ENCODE measurements at regions not wholly inside any gene's neighbourhood (a gene's known extent, or its start where the extent isn't known, plus 50 kb on each side); places are given as distances from the start of the nearest gene placed in this dataset.

DNA sequence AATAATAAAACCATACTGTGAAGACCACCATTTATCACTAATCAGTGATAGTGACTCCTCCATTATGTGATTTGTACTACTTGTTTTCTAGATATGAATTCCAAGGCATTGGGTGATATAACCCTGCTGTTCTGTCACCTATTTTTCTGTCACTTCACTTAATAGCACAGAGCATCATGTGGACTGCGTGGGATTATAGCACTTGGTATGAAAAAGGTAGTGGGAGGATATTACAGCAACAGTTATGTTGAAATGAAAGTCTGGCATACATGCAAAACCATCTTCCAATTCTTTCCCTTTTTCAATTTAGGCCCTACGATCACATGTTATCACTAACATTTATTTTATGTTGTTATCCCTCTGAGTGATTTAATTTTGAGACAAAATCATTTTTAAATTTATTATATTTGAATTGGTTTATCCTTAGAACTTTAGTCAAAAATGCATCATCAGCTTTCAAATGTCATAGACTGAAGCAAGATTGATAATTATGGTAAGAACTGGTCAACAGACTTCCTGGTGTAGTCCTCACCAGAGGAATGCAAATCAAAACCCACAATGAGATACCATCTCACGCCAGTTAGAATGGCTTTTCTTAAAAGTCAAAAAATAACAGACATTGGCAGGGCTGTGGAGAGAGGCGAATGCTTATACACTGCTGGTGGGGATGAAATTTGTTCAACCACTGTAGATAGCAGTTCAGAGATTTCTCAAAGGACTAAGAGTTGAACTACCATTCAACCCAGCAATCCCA, 242.6 kb downstream of the IKZF2 start:
- H3K4me3 ChIP-seq (ENCODE audit: low read depth, low read length), result no peak overlapping the region
- TF ChIP-seq CTCF (IDR thresholded peaks at IDR 0.05; ENCODE audit: insufficient read depth, low read depth, low read length, missing control alignments), result no peak
- DNase-seq (ENCODE audit: low read depth), result no peak

- no peak for DNase-seq (ENCODE audit: low read depth)
- TF ChIP-seq CTCF (IDR thresholded peaks at IDR 0.05; ENCODE audit: insufficient read depth, low read depth, low read length, missing control alignments), result no peak
- H3K4me3 ChIP-seq (ENCODE audit: low read depth, low read length), result no peak overlapping the region
Measured at GRCh38 chr2:212908031-212908430, 243.4 kb downstream of the IKZF2 start.

- TF ChIP-seq CTCF (IDR thresholded peaks at IDR 0.05; ENCODE audit: insufficient read depth, low read depth, low read length, missing control alignments), result no peak
- DNase-seq (ENCODE audit: low read depth), result no peak
- no peak overlapping the region for H3K4me3 ChIP-seq (ENCODE audit: low read depth, low read length)
Measured at GRCh38 chr2:212906620-212907019, 244.8 kb downstream of the IKZF2 start.

- DNase-seq (ENCODE audit: low read depth), result no peak
- H3K4me3 ChIP-seq (ENCODE audit: low read depth, low read length), result no peak overlapping the region
- no peak for TF ChIP-seq CTCF (IDR thresholded peaks at IDR 0.05; ENCODE audit: insufficient read depth, low read depth, low read length, missing control alignments)
Measured at GRCh38 chr2:212905640-212906201, 245.7 kb downstream of the IKZF2 start.

DNA sequence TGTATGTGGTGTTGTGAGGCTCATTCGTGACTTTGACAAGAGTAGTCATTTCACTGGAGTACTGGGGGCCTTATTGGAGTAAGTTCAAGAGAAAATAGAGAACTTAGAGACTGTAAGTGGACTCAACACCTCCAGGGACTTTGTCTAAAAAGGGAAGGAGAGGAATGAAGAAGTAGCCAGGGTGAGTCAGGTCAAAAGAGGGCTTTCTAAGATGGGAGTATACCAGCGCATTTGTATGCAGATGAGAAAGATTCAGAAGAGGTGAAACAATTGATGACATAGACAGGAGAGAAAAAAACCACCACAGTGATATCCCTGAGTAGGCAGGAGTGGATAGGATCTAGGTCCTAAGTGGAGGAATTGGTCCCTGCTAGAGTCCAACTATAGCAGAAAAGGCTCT, 246.8 kb downstream of the IKZF2 start:
- no peak overlapping the region for H3K4me3 ChIP-seq (ENCODE audit: low read depth, low read length)
- TF ChIP-seq CTCF (IDR thresholded peaks at IDR 0.05; ENCODE audit: insufficient read depth, low read depth, low read length, missing control alignments), result no peak
- no peak for DNase-seq (ENCODE audit: low read depth)

DNA sequence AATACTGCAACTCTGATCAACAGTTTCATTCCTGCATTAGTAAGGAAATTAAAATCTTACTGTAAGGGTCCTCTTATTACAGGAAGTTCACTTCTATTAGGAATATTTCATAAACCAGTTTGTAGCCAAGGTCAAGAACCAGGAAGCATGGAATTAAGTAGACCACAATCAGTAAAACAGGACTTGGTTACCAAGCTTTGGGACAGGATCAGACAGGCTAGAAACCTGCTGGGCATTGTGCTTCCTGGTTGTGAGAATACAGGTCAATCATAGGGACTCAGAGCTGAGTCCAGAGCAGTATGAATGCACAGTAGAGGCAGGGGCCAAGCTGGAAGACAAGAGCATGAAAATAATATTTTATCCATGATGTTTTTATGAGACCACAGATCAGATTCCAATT, 248.0 kb downstream of the IKZF2 start:
- H3K4me3 ChIP-seq (ENCODE audit: low read depth, low read length), result no peak overlapping the region
- no peak for DNase-seq (ENCODE audit: low read depth)
- no peak for TF ChIP-seq CTCF (IDR thresholded peaks at IDR 0.05; ENCODE audit: insufficient read depth, low read depth, low read length, missing control alignments)

DNA sequence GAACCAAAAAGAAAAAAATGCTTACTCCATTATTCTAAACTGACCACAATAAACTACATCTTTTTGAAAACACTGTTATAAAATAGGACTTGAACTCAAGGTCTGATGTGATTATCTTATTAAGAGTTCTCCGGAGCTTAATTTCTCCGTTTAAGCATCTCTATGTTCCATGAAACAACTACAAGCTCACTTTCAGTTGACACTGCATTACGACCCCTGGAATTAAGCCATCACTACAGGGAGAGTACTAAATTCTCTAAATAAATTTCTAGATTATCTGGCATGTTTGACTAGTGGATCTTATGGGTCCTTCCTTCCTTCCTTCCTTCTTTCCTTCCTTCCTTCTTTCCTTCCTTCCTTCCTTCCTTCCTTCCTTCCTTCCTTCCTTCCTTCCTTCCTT, 249.0 kb downstream of the IKZF2 start:
- DNase-seq (ENCODE audit: low read depth), result no peak
- no peak overlapping the region for H3K4me3 ChIP-seq (ENCODE audit: low read depth, low read length)
- TF ChIP-seq CTCF (IDR thresholded peaks at IDR 0.05; ENCODE audit: insufficient read depth, low read depth, low read length, missing control alignments), result no peak
